ENCODE measurements at regions not wholly inside any gene's neighbourhood (a gene's known extent, or its start where the extent isn't known, plus 50 kb on each side); places are given as distances from the start of the nearest gene placed in this dataset.

- Histone ChIP-seq H3K9me1 (ENCODE audit: control insufficient read depth, extremely low read depth, insufficient read depth, low read length) (no peaks in the 10 kb centered on the region), H3K36me3 (ENCODE audit: control insufficient read depth in 2 of 2, extremely low read depth in 1 of 2, insufficient read depth in 2 of 2, low read length in 2 of 2) (no peaks in the 10 kb centered on the region), H3K79me2 (ENCODE audit: control insufficient read depth, insufficient read depth, low read length) (no peaks in the 10 kb centered on the region), H3K4me2 (ENCODE audit: control insufficient read depth, extremely low read depth, insufficient read depth, low read depth, low read length) (peak overlapping the region; percentile 78), H3K27ac (ENCODE audit: control insufficient read depth, insufficient read depth, low read length) (no peak overlapping the region), H3K4me3 (ENCODE audit: control insufficient read depth in 2 of 3, extremely low read depth in 1 of 3, insufficient read depth in 2 of 3, low read depth in 1 of 3, low read length in 3 of 3) (peak overlapping the region in 2 of 3 experiments; percentile 44 to 52), H4K20me1 (ENCODE audit: control insufficient read depth, extremely low read depth, insufficient read depth, low read length) (no peaks in the 10 kb centered on the region), H3K4me1 (ENCODE audit: control insufficient read depth, extremely low read depth, insufficient read depth, low read length) (no peaks in the 10 kb centered on the region), H3K9ac (ENCODE audit: control insufficient read depth, extremely low read depth, insufficient read depth, low read length) (no peak overlapping the region), H2AFZ (ENCODE audit: control insufficient read depth, low read length) (no peak overlapping the region), H3K27me3 (ENCODE audit: control insufficient read depth, extremely low read depth, insufficient read depth, low read length) (peaks cover 16% of the 10 kb centered on the region), H3K9me3 (ENCODE audit: control insufficient read depth, low read depth, low read length) (no peaks in the 10 kb centered on the region)
- dilution Hi-C loops (cut with MboI; ENCODE audit: extremely low pct_ligation_motif_present, low sequenced_read_pairs), result no loop called here
- FAIRE-seq (no peak), DNase-seq (ENCODE audit: low read depth, low spot score) (no peak)
- TF ChIP-seq EZH2 (IDR thresholded peaks at IDR 0.05; ENCODE audit: low read length), result peak; percentile 64
- TF ChIP-seq CTCF (optimal IDR thresholded peaks at IDR 0.05 in 1 of 3, IDR thresholded peaks at IDR 0.05 in 1 of 3, conservative IDR thresholded peaks at IDR 0.05 in 1 of 3; ENCODE audit: extremely low read depth in 1 of 3, insufficient read depth in 2 of 3, low read length in 3 of 3), result no peak
These were observed 129.0 kb downstream of the ASCL4 start for GRCh38 chr12:107903341-107904061.

- dilution Hi-C loops (cut with MboI; ENCODE audit: extremely low pct_ligation_motif_present, low sequenced_read_pairs), result no loop called here
- FAIRE-seq, result no peak
- peaks cover 16% of the 10 kb centered on the region for H3K27me3 ChIP-seq (ENCODE audit: control insufficient read depth, extremely low read depth, insufficient read depth, low read length)
These were observed 132.2 kb downstream of the ASCL4 start for GRCh38 chr12:107906707-107907106.

More at GRCh38 chr12:107906707-107907106, 132.2 kb downstream of the ASCL4 start:
- H3K9ac ChIP-seq (ENCODE audit: control insufficient read depth, extremely low read depth, insufficient read depth, low read length), result no peak overlapping the region
- no peaks in the 10 kb centered on the region for H3K4me1 ChIP-seq (ENCODE audit: control insufficient read depth, extremely low read depth, insufficient read depth, low read length)
- H3K36me3 ChIP-seq (ENCODE audit: control insufficient read depth in 2 of 2, extremely low read depth in 1 of 2, insufficient read depth in 2 of 2, low read length in 2 of 2), result no peaks in the 10 kb centered on the region
- H3K4me3 ChIP-seq (ENCODE audit: control insufficient read depth in 2 of 3, extremely low read depth in 1 of 3, insufficient read depth in 2 of 3, low read depth in 1 of 3, low read length in 3 of 3), result no peak overlapping the region
- no peak for TF ChIP-seq EZH2 (IDR thresholded peaks at IDR 0.05; ENCODE audit: low read length)
- H3K9me3 ChIP-seq (ENCODE audit: control insufficient read depth, low read depth, low read length), result no peaks in the 10 kb centered on the region
- no peak overlapping the region for H3K4me2 ChIP-seq (ENCODE audit: control insufficient read depth, extremely low read depth, insufficient read depth, low read depth, low read length)
- no peaks in the 10 kb centered on the region for H4K20me1 ChIP-seq (ENCODE audit: control insufficient read depth, extremely low read depth, insufficient read depth, low read length)
- no peaks in the 10 kb centered on the region for H3K79me2 ChIP-seq (ENCODE audit: control insufficient read depth, insufficient read depth, low read length)
- H2AFZ ChIP-seq (ENCODE audit: control insufficient read depth, low read length), result no peak overlapping the region
- no peaks in the 10 kb centered on the region for H3K9me1 ChIP-seq (ENCODE audit: control insufficient read depth, extremely low read depth, insufficient read depth, low read length)
- DNase-seq (ENCODE audit: low read depth, low spot score), result no peak
- H3K27ac ChIP-seq (ENCODE audit: control insufficient read depth, insufficient read depth, low read length), result no peak overlapping the region
